Activated T-helper 1 cell treated with Interleukin-2 at 50 U/mL for 16 hours (primary cell): ENCODE measurements at regions not wholly inside any gene's neighbourhood (a gene's known extent, or its start where the extent isn't known, plus 50 kb on each side); places are given as distances from the start of the nearest gene placed in this dataset.
"Not testable (repeated sequence)": the region's sequence is repeated elsewhere in the genome, so short reads cannot be mapped to it uniquely, and the experiment has no call there.

ENCODE experiments used
- DNase-seq: peaks from one replicate; pipeline ENCODE4 v3.0.0-alpha.2; 2020; ENCODE audit warnings: low read depth

DNA sequence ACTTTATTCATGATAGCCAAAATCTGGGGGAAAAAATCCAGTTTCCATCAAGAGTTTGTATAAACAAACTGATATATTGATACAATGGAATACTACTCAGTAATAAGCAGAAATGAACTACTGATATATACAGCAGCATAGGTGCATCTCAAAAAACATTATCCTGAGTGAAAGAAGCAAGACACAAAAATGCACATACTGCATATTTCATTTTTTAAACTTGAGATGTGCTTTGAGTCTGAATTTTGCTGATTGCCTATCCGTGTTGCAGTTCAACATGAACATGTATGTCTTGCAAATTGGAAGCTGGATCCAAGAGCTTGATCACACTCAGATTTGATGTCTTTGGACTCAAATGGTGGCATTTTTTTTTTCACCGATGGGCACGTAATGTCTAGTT is 132.4 kb downstream of the TSEN15 start:
- no peak for DNase-seq

DNA sequence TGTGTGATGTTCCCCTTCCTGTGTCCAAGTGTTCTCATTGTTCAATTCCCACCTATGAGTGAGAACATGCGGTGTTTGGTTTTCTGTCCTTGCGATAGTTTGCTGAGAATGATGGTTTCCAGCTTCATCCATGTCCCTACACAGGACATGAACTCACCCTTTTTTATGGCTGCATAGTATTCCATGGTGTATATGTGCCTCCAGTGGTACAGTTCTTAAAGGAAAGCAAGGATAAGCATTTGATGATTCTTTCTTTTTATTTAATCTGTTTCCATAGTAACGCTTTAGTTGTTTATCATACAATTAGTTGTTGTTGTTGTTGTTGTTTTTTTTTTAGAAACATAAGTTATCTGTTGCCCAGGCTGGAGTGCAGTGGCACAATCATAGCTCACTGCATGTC is 133.1 kb downstream of the TSEN15 start:
- not testable (repeated sequence) for DNase-seq

DNA sequence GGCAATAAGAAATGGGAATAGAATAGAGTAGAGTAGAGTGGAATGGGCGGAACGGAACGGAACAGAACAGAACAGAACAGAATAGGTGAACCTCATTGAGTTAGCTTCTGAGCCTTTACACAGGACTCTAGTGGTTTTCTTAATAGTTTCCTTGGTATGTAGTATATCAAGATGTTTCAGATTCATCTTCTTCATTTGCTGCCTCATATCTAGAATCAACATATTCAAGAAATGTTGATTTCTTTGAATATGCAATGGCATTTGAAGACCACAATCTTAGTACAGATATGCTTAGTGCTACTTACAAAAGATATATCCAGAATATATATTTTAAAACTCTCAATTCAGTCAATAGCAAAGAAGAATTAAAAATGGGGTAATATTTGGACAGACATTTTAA is 133.8 kb downstream of the TSEN15 start:
- no peak for DNase-seq

DNA sequence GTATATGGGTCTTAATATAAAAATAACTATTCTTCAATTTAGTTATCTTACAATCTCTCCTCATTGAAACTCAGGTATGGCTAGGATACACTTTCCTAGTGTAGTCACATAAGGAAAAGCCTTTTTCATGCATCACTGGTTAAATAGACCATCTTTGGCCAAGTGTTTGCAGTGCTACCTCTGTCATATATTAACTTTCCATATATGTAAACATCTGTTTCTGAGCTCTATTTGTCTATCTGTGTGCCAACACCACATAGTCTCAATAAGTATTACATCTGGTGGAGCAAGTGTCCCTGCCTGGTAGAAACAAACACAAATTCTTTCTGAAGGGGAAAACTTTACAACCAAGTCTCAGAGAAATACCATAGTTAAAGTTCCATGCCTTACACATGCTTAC is 134.6 kb downstream of the TSEN15 start:
- no peak for DNase-seq

DNA sequence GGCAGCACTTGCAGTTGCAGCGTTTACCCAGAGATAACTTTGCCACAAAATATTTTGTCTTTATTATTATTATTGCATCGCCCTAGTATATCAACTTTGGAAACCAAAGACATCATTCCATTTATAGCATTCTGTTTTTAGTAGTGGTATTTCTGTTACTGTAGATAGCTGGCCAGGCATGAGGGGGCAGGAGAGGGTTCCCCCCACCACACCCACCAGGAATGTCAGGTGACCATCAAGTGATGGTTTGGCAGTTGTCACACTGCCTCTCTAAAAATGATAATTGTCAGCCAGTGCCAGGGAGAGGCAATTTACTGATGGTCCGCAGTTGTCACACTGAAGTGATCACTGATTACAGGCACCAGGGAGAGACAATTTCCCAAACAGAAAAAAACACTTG is 135.6 kb downstream of the TSEN15 start:
- DNase-seq, result no peak

DNA sequence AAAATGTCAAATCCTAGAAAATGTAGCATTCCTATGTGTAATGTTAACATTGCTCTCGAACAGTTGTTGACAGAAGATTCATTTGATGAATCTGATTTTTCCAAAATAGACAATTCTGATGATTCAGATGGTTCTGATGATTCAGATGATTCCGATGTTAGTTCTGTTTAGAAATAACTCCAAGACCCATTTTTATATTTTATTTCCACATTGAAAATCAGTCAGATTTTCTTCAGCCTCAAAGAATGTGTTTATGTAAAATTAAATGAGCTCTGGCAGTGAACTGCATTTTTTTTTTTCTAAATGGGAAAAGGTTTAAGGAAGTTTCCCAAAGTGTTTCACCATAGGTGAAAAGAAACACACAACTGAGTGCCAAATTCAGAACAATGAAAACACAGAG is 136.5 kb downstream of the TSEN15 start:
- DNase-seq, result no peak

DNA sequence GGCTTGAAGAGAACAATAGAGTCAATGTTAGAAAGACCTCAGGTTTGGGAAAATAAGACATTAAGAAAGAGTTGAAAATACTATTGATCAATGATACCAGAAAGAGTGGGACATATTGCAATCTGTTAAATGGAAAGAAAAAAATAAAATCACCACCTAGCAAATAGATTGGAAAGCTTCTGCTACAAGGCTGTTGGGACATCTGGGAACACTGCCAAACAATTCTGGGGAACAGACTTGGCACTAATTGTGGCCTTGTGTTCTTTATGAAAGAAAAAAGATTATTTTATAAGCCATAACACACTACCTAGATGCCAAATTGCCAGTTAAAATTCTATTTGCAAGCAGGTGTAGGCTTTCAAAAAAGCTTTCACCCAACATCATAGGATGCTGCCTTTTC is 137.8 kb downstream of the TSEN15 start:
- no peak for DNase-seq

DNA sequence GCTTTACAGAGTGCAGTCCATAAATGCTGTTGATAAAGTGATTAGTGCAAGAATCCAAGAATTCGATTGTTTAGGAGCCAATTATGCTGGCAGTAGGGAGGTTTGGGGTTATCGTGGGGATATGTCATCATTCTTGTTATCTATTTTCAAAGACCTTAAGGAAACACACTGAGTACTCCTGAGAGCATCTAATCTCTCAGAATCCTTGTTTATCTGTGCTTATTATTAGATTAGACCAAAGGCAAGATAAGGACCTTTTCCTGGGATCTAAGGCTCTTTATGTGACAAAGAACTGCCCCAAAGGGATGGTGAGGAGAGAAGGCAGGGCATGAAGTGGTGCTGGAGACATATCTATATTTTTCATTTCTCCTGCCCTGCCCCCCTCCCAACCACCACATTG is 139.1 kb downstream of the TSEN15 start:
- DNase-seq, result no peak

DNA sequence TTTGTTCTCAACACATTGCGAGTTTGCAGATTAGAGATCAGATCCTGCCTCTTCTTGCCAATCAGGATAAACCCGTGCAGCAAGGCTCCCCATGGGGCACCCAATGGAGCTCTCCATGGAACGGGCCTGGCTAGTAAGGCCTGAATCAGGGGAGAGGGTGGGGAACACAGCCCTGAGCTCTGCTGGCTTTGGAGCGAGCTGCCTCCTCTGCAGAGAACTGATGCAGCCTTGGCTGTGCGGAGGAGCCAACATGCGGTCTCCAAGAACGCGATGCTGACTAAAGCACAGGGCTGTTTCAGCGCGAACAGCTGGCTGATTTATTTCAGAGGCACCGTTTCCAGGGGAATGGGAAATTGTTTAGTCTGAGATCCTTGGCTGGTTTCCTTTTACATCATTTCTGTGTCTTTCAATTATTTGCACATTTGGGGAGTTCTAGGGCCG is 139.7 kb downstream of the TSEN15 start:
- DNase-seq, result no peak

DNA sequence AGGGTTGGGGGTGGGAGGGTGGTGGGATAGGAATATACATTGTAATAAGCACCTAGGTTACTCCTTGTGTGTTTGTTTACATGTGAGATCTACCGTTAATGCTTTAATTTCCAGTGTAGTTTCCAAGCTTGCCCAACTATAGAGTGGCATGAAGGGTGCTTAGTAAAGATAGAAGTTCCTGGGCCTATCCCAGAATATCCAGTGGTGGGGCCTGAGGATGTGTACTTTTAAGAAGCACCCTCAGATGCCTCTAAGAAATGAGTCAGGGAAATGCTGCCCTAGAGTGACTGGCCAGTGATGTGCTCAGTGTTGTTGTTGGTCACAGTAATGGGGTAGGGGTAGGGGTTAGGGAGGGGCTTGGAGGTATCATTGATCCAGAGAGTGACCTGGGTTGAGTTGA is 141.3 kb downstream of the TSEN15 start:
- DNase-seq, result no peak

DNA sequence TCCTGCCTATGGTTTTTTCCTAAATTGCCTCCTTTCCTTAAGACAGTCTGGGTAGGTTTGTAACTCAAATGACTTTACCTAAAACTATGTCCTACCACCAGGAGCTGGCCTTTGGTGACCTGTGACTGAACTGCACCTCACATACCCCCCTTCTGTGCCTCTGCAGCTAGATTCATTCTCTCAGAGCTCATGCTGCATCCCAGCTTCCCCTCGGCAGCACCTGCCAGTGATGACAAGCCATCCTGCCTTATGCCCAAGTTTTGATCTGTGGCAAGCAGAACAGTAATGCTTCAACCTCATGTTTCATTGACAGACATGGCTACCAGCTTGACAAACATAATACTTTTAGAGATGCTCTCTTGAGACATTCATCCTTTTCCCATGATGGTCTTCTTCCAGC is 141.9 kb downstream of the TSEN15 start:
- DNase-seq, result no peak

DNA sequence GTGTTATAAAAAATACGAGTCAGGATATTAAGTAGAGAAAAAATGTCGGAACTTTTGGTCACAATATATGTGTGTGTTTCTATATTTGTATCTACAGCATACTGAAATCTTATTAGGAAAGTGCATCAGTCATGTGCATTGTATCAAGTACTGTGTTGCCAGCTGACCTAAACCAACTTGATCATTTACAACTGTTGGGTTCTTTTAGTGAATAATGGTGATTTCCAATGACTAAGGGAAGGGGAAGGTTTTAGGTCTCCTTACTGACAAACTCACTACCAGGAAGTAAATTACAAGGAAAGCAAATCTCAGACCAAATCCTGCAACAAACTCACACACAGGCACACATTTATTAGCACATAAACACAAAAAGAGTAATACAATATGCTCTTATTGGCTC is 142.7 kb downstream of the TSEN15 start:
- DNase-seq, result no peak

DNA sequence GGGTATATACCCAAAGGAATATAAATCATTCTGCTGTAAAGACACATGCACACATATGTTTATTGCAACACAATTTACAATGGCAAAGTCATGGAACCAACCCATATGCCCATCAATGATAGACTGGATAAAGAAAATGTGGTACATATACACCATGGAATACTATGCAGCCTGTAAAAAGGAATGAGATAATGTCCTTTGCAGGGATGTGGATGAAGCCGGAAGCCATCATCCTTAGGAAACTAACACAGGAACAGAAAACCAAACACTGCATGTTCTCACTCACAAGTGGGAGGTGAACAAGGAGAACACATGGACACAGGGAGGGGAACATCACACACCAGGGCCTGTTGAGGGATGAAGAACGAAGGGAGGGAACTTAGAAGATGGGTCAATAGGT is 144.2 kb downstream of the TSEN15 start:
- not testable (repeated sequence) for DNase-seq

DNA sequence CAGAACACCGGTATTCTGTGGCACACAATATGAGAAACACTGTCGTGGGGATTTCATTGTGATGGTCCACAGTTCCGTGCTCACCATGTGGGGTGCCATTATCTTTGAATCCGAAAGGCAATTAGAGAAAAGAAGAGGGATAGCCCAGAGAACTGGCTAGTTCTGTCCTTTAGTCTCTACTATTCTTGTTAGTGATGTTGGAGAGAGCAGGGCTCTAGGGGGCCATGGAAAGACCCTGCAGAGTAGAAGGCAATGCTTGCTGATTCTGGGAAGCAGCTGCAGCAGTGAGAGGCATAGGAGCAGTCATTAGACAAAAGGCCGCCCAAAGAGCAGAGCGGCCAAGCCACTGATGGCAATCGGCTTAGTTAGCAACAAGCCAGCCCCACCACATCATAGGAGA is 146.3 kb downstream of the TSEN15 start:
- no peak for DNase-seq

DNA sequence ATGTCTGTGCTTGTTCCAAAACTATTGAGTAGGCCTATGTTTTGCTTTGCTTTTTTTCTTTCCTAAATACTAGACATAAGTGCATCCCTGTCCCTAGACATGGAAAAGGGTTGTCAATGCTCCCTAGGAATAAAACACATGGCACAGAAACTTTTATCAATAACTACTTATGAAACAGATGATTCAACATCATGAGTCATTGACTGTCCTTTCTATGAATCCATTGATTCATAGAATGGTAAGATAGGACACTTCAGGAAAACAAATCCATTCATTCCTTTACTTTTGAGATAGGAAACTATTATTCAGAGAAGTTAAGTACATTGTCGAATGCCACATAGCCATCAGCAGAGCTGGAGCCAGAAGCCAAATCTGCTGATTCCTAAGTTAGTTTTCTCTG is 147.5 kb downstream of the TSEN15 start:
- no peak for DNase-seq

DNA sequence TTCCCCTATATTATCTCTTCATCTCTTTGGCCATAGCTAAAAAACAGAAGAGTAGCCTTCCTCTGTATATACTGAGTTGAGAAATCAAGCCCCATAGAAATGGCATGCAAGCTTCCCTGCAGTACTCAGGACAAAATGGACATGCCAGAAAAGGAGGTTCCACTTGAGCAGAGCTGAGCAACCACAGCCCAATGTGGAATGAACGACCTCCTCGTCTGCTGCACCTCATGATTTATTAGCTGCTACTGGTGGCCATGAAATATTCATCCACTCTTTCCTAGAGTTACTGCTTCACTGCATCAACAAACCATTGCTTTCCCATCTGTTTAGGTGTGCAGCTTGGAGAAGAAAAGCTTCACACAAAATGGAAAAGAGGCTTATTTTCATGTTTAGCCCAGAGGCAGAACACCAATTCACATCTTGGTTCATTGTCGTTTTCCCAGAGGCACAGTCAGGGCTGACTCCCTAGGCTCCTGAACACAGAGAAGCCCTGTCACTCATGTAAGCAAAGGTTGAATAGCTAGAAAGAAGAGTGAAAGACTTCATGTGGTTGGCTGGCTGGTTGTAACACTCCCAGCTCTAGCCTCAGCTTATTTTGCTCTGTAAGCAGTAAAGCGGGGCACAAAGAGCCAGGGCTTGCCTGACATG is 148.0 kb downstream of the TSEN15 start:
- no peak for DNase-seq

DNA sequence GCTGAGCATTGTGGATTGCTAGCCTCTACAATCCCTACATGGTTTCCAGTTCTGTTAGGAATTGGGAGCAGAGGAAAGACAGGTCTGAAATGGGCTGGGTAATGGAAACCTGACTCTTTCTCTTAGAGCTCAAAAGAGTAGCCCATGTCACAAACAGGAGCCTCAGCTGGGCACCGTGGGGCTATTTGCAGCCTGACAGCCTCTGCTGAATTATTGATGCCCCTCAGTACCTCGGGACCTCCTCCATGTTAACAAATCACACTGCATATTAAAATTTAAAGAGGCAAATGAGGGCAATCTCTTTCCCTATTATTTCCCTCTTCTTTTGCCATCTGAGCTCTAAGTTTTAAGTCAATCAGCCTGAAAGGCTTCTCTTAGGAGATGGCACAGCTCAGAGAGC is 157.1 kb downstream of the TSEN15 start:
- no peak for DNase-seq

DNA sequence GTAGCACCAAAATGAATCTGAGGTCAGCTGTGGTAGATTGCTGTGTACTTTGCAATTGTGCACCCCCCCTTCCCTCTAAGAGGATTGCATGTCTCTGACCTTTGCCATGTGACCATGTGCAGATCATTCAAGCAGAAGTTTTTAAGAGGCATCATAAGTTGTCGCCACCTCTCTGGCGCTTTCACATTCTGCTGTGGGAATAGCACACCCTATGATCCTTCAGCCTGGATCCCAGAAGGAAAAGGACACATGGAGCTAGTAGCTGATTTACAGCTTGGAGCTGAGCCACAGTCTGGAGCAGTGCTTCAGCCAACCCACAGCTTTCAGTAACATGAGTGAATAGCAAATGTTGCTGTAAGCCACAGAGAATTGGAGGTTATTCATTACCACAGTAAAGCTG is 158.5 kb downstream of the TSEN15 start:
- no peak for DNase-seq

DNA sequence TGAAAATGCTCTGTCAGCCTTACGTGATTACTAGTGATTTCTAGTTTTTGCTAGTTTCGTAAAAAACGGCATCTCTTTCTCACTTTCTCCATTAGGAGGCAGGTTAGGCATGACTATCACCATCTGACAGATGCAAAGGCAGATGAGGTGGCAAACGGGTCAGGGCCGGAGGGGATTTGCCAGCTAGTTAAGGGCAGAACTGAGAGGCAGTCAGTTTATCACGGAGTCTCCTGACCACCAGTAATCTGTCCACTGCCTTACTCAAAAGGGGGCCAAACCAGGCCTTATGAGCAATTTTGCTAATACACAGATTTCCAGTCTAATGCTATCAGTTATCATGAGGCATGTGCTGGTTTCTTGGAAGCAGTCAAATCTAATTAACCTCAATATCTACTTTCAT is 159.3 kb downstream of the TSEN15 start:
- DNase-seq, result no peak

DNA sequence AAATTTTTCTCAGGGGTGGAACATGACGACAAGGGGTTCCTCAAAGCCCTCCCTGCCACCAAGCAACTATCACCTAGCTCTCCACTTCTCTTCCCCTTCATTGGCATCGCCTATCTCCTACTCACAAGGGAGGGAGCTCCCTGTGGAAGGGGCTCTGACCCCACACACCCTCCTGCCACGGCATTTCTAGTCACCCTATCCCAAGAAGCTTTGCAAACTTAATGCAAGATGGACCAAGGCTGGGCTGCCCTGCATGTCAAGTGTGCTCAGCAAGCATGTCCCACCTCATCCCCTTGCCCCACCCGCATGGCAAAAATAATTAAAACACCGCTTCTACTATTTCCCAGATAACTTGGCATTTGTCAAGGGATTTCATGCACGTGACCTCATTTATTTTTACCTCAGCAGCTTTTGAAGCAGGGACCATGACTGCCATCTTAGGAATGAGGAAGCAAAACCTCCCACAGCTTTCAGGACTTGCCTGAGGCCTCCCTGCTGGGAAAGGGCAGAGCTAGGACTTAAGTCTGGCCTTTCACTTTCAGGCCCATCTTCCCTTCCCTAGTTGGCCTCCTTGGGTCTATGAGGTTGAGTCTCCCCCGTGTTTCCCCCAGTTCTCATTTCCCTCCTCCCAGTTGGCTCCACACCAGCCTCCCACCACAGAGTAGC is 161.3 kb downstream of the TSEN15 start:
- DNase-seq, result no peak

DNA sequence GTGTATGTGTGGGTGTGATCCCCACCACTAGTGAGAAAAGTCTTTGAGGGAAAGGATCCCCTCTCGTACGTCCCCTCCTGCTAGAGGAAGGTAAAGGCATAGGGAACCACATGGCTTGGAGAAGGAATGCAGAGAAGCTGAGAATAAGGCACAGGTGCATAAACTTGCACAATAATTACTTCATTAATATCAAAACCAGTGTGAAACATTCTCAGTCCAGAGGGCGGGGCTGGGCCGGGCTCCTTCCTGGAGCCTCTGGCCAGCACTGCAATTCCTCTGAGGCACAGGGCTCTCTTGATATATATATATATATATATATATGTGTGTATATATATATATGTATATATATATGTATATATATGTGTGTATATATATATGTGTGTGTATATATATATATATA is 162.6 kb downstream of the TSEN15 start:
- DNase-seq, result no peak

DNA sequence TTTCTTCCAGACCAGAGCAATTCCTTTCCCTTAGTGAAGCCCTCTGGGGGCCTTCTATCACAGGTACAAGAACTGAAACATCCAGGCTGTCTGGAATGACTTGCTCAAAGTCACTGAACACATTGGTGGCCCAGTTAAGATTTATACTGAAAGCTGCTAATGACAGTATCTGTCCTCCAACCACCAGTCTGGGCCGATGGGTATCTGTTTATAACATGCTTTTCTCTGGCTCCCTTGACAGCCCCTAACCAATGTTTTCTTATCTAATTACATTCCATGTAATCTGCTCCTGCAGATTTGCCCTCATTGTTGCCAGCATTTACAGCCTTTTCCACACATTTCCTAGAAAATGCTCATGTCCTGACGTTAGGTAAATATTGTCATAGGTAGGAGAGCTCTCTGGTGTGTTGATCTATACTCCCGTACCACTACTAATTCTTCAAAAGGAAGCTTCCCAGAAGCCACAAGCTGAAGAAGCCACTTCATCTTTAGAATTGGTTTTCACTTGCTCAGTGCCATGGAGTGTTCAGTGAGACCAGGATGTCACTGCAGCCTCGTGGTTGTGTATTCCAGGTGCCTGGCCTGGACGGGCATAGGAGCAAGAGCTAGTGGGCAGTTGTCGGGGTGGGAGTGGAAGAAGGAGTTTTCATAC is 163.9 kb downstream of the TSEN15 start:
- DNase-seq, result no peak

DNA sequence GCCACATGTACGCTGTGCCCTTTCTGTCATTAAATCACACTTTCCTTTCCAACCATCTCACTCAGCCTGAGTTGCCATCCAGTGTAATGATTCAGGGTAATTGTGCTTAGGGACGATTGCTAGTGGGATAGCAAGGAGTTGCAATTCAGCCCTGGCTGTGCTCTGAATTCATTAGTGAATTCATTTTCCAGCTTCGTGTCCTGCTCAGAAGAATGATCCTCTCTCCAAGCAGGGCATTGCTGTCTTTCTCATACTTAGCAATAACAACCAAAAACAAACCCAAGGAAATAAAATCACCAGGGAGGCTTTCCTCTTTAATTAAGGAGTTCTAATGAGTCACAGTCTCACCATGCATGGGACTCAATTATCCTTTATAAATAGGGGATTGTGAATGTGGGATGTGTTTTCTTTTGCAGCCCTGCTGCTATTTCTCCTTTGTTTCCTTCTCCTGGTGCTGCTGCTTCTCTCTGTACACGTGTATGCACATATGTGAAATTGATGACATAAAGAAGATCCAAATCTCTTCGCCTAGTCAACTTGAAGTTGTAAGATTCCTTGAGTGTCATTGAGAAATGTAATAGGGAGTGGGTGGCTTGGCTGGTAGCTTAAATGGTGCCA is 167.0 kb downstream of the TSEN15 start:
- no peak for DNase-seq
